ENCODE measurements at regions not wholly inside any gene's neighbourhood (a gene's known extent, or its start where the extent isn't known, plus 50 kb on each side); places are given as distances from the start of the nearest gene placed in this dataset.

DNA sequence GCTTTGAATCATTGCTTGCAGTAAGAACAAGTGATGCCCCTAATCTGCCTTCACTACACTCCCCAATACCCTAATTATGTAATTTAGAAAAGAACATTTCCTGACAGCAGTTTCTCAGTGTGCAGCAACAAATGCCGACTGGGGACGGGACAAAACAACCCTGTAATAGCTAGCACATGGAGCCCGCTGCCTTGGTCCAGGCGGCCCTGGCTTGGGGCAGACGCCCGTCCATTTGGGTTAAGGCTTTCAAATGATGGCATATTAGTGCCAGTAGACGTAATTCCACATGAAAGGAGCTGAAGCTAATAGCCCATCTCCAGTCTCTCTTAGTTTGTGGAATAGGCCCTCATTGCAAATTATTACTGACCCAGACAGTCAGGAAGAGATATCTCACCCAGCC, 150.6 kb upstream of the PITX1 start:
- intact Hi-C loops (cut with DNase I; ENCODE audit: low total_unique reads) = no loop called here
- Histone ChIP-seq H3K27me3 (no peaks in the 10 kb centered on the region), H3K36me3 (ENCODE audit: low read depth, missing control alignments) (no peaks in the 10 kb centered on the region), H3K9me3 (no peaks in the 10 kb centered on the region), H3K4me1 (no peaks in the 10 kb centered on the region), H3K27ac (no peak overlapping the region), H3K4me3 (no peak overlapping the region)
- DNase-seq = no peak
- 89 to 97% methylated on average over 6 to 7 of the region's 7 CpGs for WGBS, 2 donors
- no peak for TF ChIP-seq POLR2A (IDR thresholded peaks at IDR 0.05)
- TF ChIP-seq, protein P1, sequence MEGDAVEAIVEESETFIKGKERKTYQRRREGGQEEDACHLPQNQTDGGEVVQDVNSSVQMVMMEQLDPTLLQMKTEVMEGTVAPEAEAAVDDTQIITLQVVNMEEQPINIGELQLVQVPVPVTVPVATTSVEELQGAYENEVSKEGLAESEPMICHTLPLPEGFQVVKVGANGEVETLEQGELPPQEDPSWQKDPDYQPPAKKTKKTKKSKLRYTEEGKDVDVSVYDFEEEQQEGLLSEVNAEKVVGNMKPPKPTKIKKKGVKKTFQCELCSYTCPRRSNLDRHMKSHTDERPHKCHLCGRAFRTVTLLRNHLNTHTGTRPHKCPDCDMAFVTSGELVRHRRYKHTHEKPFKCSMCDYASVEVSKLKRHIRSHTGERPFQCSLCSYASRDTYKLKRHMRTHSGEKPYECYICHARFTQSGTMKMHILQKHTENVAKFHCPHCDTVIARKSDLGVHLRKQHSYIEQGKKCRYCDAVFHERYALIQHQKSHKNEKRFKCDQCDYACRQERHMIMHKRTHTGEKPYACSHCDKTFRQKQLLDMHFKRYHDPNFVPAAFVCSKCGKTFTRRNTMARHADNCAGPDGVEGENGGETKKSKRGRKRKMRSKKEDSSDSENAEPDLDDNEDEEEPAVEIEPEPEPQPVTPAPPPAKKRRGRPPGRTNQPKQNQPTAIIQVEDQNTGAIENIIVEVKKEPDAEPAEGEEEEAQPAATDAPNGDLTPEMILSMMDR (IDR thresholded peaks at IDR 0.05) = no peak

DNA sequence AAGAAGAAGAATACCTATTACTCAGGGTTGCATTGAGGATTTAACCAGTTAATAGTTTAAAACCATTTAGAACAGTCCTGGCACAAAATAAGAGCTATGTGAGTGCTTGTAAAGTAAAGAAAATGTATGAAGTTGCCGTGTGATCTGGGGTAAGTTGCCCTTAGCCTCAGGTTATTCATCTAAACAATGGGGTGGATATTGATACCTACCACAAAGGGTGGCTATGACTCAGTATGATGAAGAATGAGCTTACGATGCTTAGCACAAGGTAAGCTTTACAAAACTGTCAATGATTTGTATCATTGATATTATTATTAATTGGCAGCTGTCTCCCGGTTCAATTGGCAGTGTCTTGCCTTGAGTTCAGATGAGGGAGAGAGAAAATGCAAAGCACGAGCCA, 149.4 kb upstream of the PITX1 start:
- H3K4me1 ChIP-seq = no peaks in the 10 kb centered on the region
- H3K4me3 ChIP-seq = no peak overlapping the region
- 88 to 90% methylated on average over 4 of the region's 4 CpGs for WGBS, 2 donors
- TF ChIP-seq, protein P1 (IDR thresholded peaks at IDR 0.05) = no peak
- no peak for TF ChIP-seq POLR2A (IDR thresholded peaks at IDR 0.05)
- no peak overlapping the region for H3K27ac ChIP-seq
- H3K36me3 ChIP-seq (ENCODE audit: low read depth, missing control alignments) = no peaks in the 10 kb centered on the region
- intact Hi-C loops (cut with DNase I; ENCODE audit: low total_unique reads) = no loop called here
- DNase-seq = no peak
- no peaks in the 10 kb centered on the region for H3K9me3 ChIP-seq
- no peaks in the 10 kb centered on the region for H3K27me3 ChIP-seq

DNA sequence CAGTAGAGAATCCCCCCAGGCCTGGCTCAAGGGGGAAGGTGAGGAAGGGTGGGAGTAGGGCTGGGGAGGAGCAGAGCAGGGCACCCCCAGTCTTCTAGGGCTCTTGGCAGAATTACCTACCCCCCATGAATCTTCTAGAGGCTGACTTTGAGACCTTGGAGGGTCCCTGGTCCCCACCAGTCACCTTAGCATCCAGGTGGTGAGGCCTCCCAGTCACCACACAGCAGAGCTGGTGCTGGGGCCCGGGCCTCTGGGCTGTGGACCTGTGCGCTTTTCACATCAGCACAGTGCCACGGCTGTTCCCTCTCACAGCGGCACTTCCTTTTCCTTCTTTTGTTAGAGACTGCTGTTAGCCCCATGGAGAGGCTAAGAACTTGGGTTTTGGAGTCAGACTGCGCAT, 148.6 kb upstream of the PITX1 start:
- WGBS, 2 donors = 89 to 100% methylated on average over 5 of the region's 5 CpGs
- no peak overlapping the region for H3K27ac ChIP-seq
- no peaks in the 10 kb centered on the region for H3K27me3 ChIP-seq
- no peak overlapping the region for H3K4me3 ChIP-seq
- no peak for DNase-seq
- H3K36me3 ChIP-seq (ENCODE audit: low read depth, missing control alignments) = no peaks in the 10 kb centered on the region
- no peaks in the 10 kb centered on the region for H3K9me3 ChIP-seq
- intact Hi-C loops (cut with DNase I; ENCODE audit: low total_unique reads) = no loop called here
- no peaks in the 10 kb centered on the region for H3K4me1 ChIP-seq
- no peak for TF ChIP-seq POLR2A (IDR thresholded peaks at IDR 0.05)
- TF ChIP-seq, protein P1 (IDR thresholded peaks at IDR 0.05) = no peak

DNA sequence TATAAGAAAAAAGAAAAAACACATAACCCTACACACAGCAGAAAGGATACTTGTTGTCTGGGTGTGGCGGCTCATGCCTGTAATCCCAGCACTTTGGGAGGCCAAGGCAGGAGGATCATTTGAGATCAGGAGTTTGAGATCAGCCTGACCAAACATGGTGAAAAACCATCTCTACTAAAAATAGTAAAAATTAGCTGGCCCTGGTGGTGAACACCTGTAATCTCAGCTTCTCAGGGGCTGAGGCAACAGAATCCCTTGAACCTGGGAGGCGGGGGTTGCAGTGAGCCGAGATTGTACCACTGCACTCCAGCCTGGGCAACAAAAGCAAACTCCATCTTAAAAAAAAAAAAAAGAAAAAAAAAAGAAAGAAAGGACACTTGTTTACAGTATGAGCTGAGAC, 147.6 kb upstream of the PITX1 start:
- Histone ChIP-seq H3K27me3 (no peaks in the 10 kb centered on the region), H3K36me3 (ENCODE audit: low read depth, missing control alignments) (no peaks in the 10 kb centered on the region), H3K9me3 (no peaks in the 10 kb centered on the region), H3K4me3 (no peak overlapping the region), H3K27ac (no peak overlapping the region), H3K4me1 (no peaks in the 10 kb centered on the region)
- DNase-seq = no peak
- TF ChIP-seq, protein P1 (IDR thresholded peaks at IDR 0.05) = no peak
- TF ChIP-seq POLR2A (IDR thresholded peaks at IDR 0.05) = no peak
- WGBS, 2 donors = 90 to 91% methylated on average over 3 of the region's 3 CpGs
- intact Hi-C loops (cut with DNase I; ENCODE audit: low total_unique reads) = no loop called here

DNA sequence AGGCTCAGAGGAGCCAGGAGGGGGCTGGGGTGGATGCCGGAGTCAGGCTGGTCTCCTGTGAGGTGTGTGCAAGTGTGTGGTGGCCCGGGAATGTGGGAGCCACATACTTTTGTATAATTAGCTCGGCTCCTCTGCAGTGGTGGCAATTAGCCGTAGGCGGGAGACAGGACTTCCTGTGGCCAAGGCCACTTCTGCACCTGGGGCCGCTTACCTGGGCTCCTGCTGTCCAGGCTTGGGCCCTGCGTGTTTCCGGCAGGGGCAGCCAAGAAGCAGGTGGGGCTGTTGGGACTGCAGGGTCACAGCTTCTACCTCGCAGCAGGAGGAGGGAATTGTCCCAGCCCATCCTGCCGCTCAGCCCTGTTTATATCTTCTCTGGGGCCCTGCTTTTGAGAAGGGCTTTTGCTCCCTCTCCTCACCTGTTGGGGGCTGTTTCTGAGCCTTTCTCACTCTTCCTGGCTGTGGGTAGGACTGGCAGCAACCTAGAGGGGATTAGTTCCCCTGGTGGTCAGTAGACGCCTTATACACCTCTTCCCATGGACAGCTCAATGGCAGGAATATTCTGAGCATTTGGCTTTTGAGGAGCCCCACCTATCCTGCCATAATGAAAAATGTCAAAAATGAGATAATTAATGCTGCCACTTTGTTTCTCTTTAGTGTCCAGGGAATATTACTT, 145.4 kb upstream of the PITX1 start:
- Histone ChIP-seq H3K27ac (no peak overlapping the region), H3K9me3 (no peaks in the 10 kb centered on the region), H3K27me3 (no peaks in the 10 kb centered on the region), H3K36me3 (ENCODE audit: low read depth, missing control alignments) (no peaks in the 10 kb centered on the region), H3K4me1 (no peaks in the 10 kb centered on the region), H3K4me3 (no peak overlapping the region)
- no peak for DNase-seq
- 71 to 79% methylated on average over 6 to 11 of the region's 11 CpGs for WGBS, 2 donors
- no peak for TF ChIP-seq POLR2A (IDR thresholded peaks at IDR 0.05)
- TF ChIP-seq, protein P1 (IDR thresholded peaks at IDR 0.05) = no peak
- intact Hi-C loops (cut with DNase I; ENCODE audit: low total_unique reads) = no loop called here

Data from testis (tissue), 2 donors.